Bronchial epithelial cell (primary cell): ENCODE measurements at regions not wholly inside any gene's neighbourhood (a gene's known extent, or its start where the extent isn't known, plus 50 kb on each side); places are given as distances from the start of the nearest gene placed in this dataset.
A peak's percentile ranks its signal among the peaks of the same experiment; 100 is the strongest.

Experiments
- DNase-seq: peaks from one replicate; pipeline ENCODE4 v3.0.0-alpha.2; 2010; ENCODE audit warnings: low read depth
- FAIRE-seq: peaks from 2 replicates; lab custom pipeline; 2011; peaks lifted over from hg19 to GRCh38; lab: Jason Lieb, UNC
- H3K27me3 ChIP-seq: 2 replicates; pipeline ENCODE4 v1.5.1; 2011; ENCODE audit warnings: low read length; ENCODE audit not compliant: control insufficient read depth, insufficient read depth
- H3K36me3 ChIP-seq: 2 replicates; pipeline ENCODE4 v1.5.1; 2011; ENCODE audit warnings: low read length; ENCODE audit not compliant: control insufficient read depth, insufficient read depth
- H3K4me3 ChIP-seq: 2 replicates; pipeline ENCODE4 v1.5.1; 2011; ENCODE audit warnings: mild to moderate bottlenecking, low read depth, low read length, control low read depth
- TF ChIP-seq, protein P1 (sequence below): IDR thresholded peaks from 2 replicates; pipeline ENCODE4 v1.5.1; 2011; ENCODE audit warnings: mild to moderate bottlenecking, moderate library complexity, low read length, control low read depth, inconsistent platforms; ENCODE audit not compliant: insufficient read depth, severe bottlenecking

DNA sequence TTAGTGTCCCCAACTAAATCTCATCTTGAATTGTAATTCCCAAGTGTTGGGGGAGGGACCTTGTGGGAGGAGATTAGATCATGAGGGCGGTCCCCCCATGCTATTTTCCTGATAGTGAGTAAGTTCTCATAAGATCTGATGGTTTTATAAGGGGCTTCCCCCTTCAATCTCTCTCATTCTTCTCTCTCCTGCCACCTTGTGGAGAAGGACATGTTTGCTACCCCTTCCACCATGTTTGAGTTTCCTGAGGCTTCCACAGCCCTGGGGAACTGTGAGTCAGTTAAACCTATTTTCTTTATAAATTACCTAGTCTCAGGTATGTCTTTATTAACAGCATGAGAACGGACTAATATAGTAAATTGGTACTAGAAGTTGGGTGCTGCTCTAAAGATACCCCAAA, 365.6 kb downstream of the ANKRD7 start:
- no peaks in the 10 kb centered on the region for H3K36me3 ChIP-seq
- TF ChIP-seq, protein P1, sequence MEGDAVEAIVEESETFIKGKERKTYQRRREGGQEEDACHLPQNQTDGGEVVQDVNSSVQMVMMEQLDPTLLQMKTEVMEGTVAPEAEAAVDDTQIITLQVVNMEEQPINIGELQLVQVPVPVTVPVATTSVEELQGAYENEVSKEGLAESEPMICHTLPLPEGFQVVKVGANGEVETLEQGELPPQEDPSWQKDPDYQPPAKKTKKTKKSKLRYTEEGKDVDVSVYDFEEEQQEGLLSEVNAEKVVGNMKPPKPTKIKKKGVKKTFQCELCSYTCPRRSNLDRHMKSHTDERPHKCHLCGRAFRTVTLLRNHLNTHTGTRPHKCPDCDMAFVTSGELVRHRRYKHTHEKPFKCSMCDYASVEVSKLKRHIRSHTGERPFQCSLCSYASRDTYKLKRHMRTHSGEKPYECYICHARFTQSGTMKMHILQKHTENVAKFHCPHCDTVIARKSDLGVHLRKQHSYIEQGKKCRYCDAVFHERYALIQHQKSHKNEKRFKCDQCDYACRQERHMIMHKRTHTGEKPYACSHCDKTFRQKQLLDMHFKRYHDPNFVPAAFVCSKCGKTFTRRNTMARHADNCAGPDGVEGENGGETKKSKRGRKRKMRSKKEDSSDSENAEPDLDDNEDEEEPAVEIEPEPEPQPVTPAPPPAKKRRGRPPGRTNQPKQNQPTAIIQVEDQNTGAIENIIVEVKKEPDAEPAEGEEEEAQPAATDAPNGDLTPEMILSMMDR, result peak; percentile 33
- DNase-seq, result peak; percentile 28
- H3K4me3 ChIP-seq, result no peak overlapping the region
- no peaks in the 10 kb centered on the region for H3K27me3 ChIP-seq
- FAIRE-seq, result no peak

DNA sequence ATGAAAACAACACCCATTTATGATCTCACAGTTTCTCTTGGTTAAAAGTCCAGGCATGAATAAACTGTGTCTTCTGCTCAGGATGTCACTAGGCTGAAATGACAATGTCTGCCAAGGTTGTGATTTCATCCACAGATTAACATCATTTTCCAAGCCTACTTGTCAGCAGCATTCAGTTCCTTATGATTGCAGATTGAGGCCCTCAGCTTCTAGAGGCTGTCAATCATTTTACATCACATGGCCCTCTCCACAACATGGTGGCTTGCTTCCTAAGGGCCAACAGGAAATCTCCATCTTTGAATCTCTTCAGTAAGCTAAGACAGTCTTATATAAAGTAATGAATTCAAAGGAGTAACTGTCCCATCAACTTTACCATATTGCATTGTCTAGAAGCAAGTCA, 377.6 kb downstream of the ANKRD7 start:
- no peak for FAIRE-seq

DNA sequence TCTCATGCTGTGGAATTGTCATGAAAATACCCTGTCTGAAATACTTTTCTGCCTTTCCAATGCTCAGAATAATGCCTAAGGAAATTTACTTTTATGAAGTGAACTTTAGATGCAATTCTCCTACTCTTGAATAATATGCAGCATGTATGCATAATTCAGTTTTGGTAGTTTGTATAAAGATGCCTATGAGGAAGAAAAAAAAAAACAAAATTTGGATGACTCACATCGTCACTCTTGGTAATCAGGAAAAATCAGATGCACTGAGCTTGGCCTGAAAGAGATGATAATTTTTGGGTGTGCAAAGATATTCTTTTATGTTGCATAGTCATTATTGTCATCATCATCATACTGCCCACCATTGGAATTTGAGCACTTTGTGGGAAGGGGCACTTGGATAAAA, 382.1 kb downstream of the ANKRD7 start:
- Histone ChIP-seq H3K36me3 (no peaks in the 10 kb centered on the region), H3K27me3 (no peaks in the 10 kb centered on the region), H3K4me3 (no peak overlapping the region)
- DNase-seq (no peak), FAIRE-seq (no peak)
- TF ChIP-seq, protein P1, result no peak

More for the DNA sequence above, 377.6 kb downstream of the ANKRD7 start:
- H3K4me3 ChIP-seq, result no peak overlapping the region
- H3K36me3 ChIP-seq, result no peaks in the 10 kb centered on the region
- TF ChIP-seq, protein P1, result no peak
- DNase-seq, result no peak
- no peaks in the 10 kb centered on the region for H3K27me3 ChIP-seq

DNA sequence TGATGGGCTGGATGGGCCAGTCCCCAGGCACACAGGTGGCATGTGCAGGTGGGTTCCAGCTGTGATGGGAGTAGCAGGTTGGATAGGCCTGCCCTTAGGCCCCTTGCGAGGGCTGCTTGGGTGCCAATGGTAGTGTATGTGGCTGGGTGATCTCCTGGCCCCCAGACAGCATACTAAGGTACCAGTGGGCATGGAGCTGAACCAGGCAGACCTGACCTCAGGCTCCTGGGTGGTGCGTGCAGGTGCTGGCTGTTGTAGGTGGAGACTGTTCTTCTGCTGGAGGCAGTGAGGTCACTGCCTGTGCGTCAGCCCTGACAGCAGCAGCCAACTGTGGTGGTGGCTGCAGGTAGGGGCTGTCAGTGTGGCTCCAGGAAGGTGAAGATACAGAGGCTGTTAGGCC, 384.7 kb downstream of the ANKRD7 start:
- FAIRE-seq, result no peak
- TF ChIP-seq, protein P1, result no peak

DNA sequence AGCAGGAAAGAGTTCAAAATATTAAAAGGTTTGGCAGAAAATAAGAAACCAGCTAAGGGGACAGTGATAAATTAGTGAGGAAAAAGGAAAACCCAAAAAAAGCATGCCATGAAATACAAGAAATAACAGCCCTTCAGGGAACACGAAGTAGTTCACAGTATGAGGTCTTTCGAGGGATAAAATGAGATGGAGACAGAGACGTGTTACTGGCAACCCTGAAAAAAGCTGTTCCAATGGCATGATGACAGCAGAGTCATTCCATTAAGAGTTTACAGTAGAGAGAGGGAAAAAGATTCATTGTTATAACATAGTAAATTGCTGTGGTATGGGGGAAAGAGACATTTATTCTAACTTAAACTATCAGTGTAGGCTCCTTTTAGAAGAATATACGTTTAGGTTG, 391.2 kb downstream of the ANKRD7 start:
- FAIRE-seq, result no peak
- no peak overlapping the region for H3K4me3 ChIP-seq
- TF ChIP-seq, protein P1, result no peak
- no peak for DNase-seq
- H3K36me3 ChIP-seq, result no peaks in the 10 kb centered on the region
- no peaks in the 10 kb centered on the region for H3K27me3 ChIP-seq

More for the DNA sequence above, 384.7 kb downstream of the ANKRD7 start:
- Histone ChIP-seq H3K27me3 (no peaks in the 10 kb centered on the region), H3K36me3 (no peaks in the 10 kb centered on the region), H3K4me3 (no peak overlapping the region)
- no peak for DNase-seq

DNA sequence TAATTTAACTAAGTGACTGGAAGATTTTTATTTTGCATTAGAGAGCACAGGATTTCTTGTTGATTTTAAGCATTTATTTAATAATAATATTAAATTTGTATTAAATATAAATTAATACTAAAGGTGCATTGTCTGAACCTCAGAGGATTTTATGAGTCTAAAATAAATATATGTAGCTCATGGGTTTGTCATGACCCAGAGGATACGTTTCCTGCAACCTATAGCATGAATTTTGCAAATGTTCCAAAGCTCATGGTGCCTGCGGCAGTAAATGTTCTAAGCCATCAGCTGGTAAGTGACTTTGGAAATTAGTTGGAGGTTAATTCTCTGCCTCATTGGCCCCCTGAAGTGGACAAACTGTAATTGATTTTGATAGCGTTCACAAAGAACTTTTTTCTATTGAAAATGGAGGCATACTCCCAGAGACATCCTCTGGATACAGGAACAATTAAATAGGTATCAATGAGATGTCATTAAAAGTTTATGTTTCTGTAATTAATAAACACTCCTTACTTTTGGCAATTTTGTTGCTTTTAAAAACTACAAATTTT, 397.4 kb downstream of the ANKRD7 start:
- Histone ChIP-seq H3K36me3 (no peaks in the 10 kb centered on the region), H3K27me3 (no peaks in the 10 kb centered on the region), H3K4me3 (no peak overlapping the region)
- TF ChIP-seq, protein P1, result no peak
- no peak for DNase-seq
- no peak for FAIRE-seq
